HEK293 (cell line): ENCODE measurements at regions not wholly inside any gene's neighbourhood (a gene's known extent, or its start where the extent isn't known, plus 50 kb on each side); places are given as distances from the start of the nearest gene placed in this dataset.

ENCODE experiments used
- CTCF ChIA-PET: fragments of 350-600 bp; formaldehyde crosslinking; extraction: SDS; loops from one replicate; lab custom pipeline; 2021; ENCODE audit warnings: antibody characterized with exemption; lab: Yijun Ruan, JAX
- POLR2A ChIA-PET: fragments of 300-600 bp; formaldehyde crosslinking; extraction: SDS; loops from one replicate; lab custom pipeline; 2020; ENCODE audit warnings: antibody characterized with exemption, inconsistent platforms; lab: Yijun Ruan, JAX
- H3K27ac ChIP-seq: fragments of 200-500 bp; sonication (Bioruptor generic); 2 replicates; pipeline ENCODE4 v1.5.1; 2014; ENCODE audit warnings: low read depth, low read length, control low read depth, inconsistent platforms; ENCODE audit errors: extremely low read depth
- H3K36me3 ChIP-seq, 2 experiments: fragments of 200-500 bp in 1 of 2; sonication (Bioruptor generic) in 1 of 2; 1 replicate in 1 of 2; 2 replicates in 1 of 2; pipeline ENCODE4 v1.5.1; 2014 to 2017; ENCODE audit warnings: inconsistent platforms in 2 of 2, low read length in 2 of 2; ENCODE audit not compliant: control insufficient read depth in 2 of 2, insufficient read depth in 1 of 2
- H3K4me1 ChIP-seq: fragments of 200-500 bp; sonication (Bioruptor generic); 2 replicates; pipeline ENCODE4 v1.5.1; 2014; ENCODE audit warnings: mild to moderate bottlenecking, low read length, inconsistent platforms; ENCODE audit not compliant: control insufficient read depth, insufficient read depth
- H3K4me3 ChIP-seq: 2 replicates; pipeline ENCODE4 v1.5.1; 2011; ENCODE audit warnings: low read depth, mild to moderate bottlenecking, control low read depth, low read length, moderate library complexity
- H3K9me3 ChIP-seq: fragments of 200-500 bp; sonication (Bioruptor generic); 2 replicates; pipeline ENCODE4 v1.5.1; 2014; ENCODE audit warnings: low read depth, low read length, inconsistent platforms; ENCODE audit not compliant: control insufficient read depth, insufficient read depth
- BCL11B ChIP-seq: fragments of 450-650 bp; formaldehyde crosslinking; IDR thresholded peaks from 2 replicates; pipeline ENCODE4 v1.5.1; 2016; ENCODE audit warnings: low read depth, missing biosample characterization, missing genetic modification characterization
- CTCF ChIP-seq: fragments of 450-650 bp; formaldehyde crosslinking; IDR thresholded peaks from 2 replicates; pipeline ENCODE4 v1.5.1; 2016; ENCODE audit warnings: missing biosample characterization, missing genetic modification characterization
- HOXA7 ChIP-seq: sonication (generic); formaldehyde crosslinking; IDR thresholded peaks from 2 replicates; pipeline ENCODE4 v1.8.1; 2022; ENCODE audit warnings: missing genetic modification reagents, borderline replicate concordance
- HOXD13 ChIP-seq: sonication (generic); formaldehyde crosslinking; IDR thresholded peaks from 2 replicates; pipeline ENCODE4 v1.8.0; 2022; ENCODE audit warnings: missing genetic modification reagents, borderline replicate concordance
- KLF8 ChIP-seq: fragments of 450-650 bp; formaldehyde crosslinking; IDR thresholded peaks from 2 replicates; pipeline ENCODE4 v1.5.1; 2016; ENCODE audit warnings: missing biosample characterization, missing genetic modification characterization
- PRDM4 ChIP-seq: fragments of 450-650 bp; formaldehyde crosslinking; IDR thresholded peaks from 2 replicates; pipeline ENCODE4 v1.5.1; 2017; ENCODE audit warnings: missing biosample characterization, missing genetic modification characterization
- SCRT1 ChIP-seq: fragments of 450-650 bp; formaldehyde crosslinking; IDR thresholded peaks from 2 replicates; pipeline ENCODE4 v1.5.1; 2016; ENCODE audit warnings: missing biosample characterization, missing genetic modification characterization, borderline replicate concordance
- TRIM28 ChIP-seq: IDR thresholded peaks from 2 replicates; pipeline ENCODE4 v1.6.1; 2011; ENCODE audit warnings: low read length, control low read depth, borderline replicate concordance
- ZFP41 ChIP-seq: fragments of 450-650 bp; formaldehyde crosslinking; IDR thresholded peaks from 2 replicates; pipeline ENCODE4 v1.5.1; 2016; ENCODE audit warnings: missing biosample characterization, missing genetic modification characterization, borderline replicate concordance
- ZNF112 ChIP-seq: fragments of 450-650 bp; formaldehyde crosslinking; IDR thresholded peaks from 2 replicates; pipeline ENCODE4 v1.5.0; 2017; ENCODE audit warnings: missing biosample characterization, missing genetic modification characterization
- ZNF138 ChIP-seq: fragments of 450-650 bp; formaldehyde crosslinking; IDR thresholded peaks from 2 replicates; pipeline ENCODE4 v1.5.1; 2016; ENCODE audit warnings: missing biosample characterization, missing genetic modification characterization, borderline replicate concordance
- ZNF148 ChIP-seq: fragments of 450-650 bp; formaldehyde crosslinking; IDR thresholded peaks from 2 replicates; pipeline ENCODE4 v1.5.0; 2017; ENCODE audit warnings: missing biosample characterization, missing genetic modification characterization, borderline replicate concordance
- ZNF221 ChIP-seq: fragments of 450-650 bp; formaldehyde crosslinking; IDR thresholded peaks from 2 replicates; pipeline ENCODE4 v1.5.1; 2017; ENCODE audit warnings: missing biosample characterization, missing genetic modification characterization, borderline replicate concordance
- ZNF24 ChIP-seq: fragments of 450-650 bp; formaldehyde crosslinking; IDR thresholded peaks from 2 replicates; pipeline ENCODE4 v1.5.1; 2016; ENCODE audit warnings: missing biosample characterization, missing genetic modification characterization
- ZNF354C ChIP-seq: fragments of 450-650 bp; formaldehyde crosslinking; IDR thresholded peaks from 2 replicates; pipeline ENCODE4 v1.5.1; 2016; ENCODE audit warnings: missing biosample characterization, missing genetic modification characterization, low read depth, borderline replicate concordance
- ZNF398 ChIP-seq: fragments of 450-650 bp; formaldehyde crosslinking; IDR thresholded peaks from 2 replicates; pipeline ENCODE4 v1.5.1; 2017; ENCODE audit warnings: missing biosample characterization, missing genetic modification characterization
- ZNF48 ChIP-seq: fragments of 450-650 bp; formaldehyde crosslinking; IDR thresholded peaks from 2 replicates; pipeline ENCODE4 v1.5.1; 2016; ENCODE audit warnings: missing biosample characterization, missing genetic modification characterization
- ZNF558 ChIP-seq: fragments of 450-650 bp; formaldehyde crosslinking; IDR thresholded peaks from 2 replicates; pipeline ENCODE4 v1.5.1; 2016; ENCODE audit warnings: missing biosample characterization, missing genetic modification characterization
- ZNF561 ChIP-seq: fragments of 450-650 bp; IDR thresholded peaks from 2 replicates; pipeline ENCODE4 v1.5.1; 2018; ENCODE audit warnings: missing biosample characterization, missing genetic modification characterization, borderline replicate concordance
- ZNF571 ChIP-seq: fragments of 450-650 bp; formaldehyde crosslinking; IDR thresholded peaks from 2 replicates; pipeline ENCODE4 v1.5.0; 2017; ENCODE audit warnings: missing biosample characterization, missing genetic modification characterization
- ZNF610 ChIP-seq: fragments of 450-650 bp; formaldehyde crosslinking; IDR thresholded peaks from 2 replicates; pipeline ENCODE4 v1.5.1; 2016; ENCODE audit warnings: missing biosample characterization, missing genetic modification characterization, borderline replicate concordance
- ZNF670 ChIP-seq: fragments of 450-650 bp; formaldehyde crosslinking; IDR thresholded peaks from 2 replicates; pipeline ENCODE4 v1.5.1; 2016; ENCODE audit warnings: missing biosample characterization, missing genetic modification characterization, low read depth
- ZNF701 ChIP-seq: fragments of 450-650 bp; formaldehyde crosslinking; IDR thresholded peaks from 2 replicates; pipeline ENCODE4 v1.5.1; 2016; ENCODE audit warnings: missing biosample characterization, missing genetic modification characterization
- ZNF776 ChIP-seq: fragments of 450-650 bp; formaldehyde crosslinking; IDR thresholded peaks from 2 replicates; pipeline ENCODE4 v1.5.0; 2017; ENCODE audit warnings: missing biosample characterization, missing genetic modification characterization, borderline replicate concordance
- ZNF777 ChIP-seq: fragments of 450-650 bp; formaldehyde crosslinking; IDR thresholded peaks from 2 replicates; pipeline ENCODE4 v1.5.1; 2017; ENCODE audit warnings: missing biosample characterization, missing genetic modification characterization, borderline replicate concordance
- ZNF791 ChIP-seq: fragments of 450-650 bp; formaldehyde crosslinking; IDR thresholded peaks from 2 replicates; pipeline ENCODE4 v1.5.1; 2016; ENCODE audit warnings: missing biosample characterization, missing genetic modification characterization
- ZNF830 ChIP-seq: fragments of 450-650 bp; IDR thresholded peaks from 2 replicates; pipeline ENCODE4 v1.5.0; 2018; ENCODE audit warnings: missing biosample characterization, missing genetic modification characterization, low read depth, mild to moderate bottlenecking, moderate library complexity
- TF ChIP-seq, protein P1 (sequence below): fragments of 450-650 bp; formaldehyde crosslinking; IDR thresholded peaks from 2 replicates; pipeline ENCODE4 v1.5.1; 2017; ENCODE audit warnings: missing biosample characterization, missing genetic modification characterization

DNA sequence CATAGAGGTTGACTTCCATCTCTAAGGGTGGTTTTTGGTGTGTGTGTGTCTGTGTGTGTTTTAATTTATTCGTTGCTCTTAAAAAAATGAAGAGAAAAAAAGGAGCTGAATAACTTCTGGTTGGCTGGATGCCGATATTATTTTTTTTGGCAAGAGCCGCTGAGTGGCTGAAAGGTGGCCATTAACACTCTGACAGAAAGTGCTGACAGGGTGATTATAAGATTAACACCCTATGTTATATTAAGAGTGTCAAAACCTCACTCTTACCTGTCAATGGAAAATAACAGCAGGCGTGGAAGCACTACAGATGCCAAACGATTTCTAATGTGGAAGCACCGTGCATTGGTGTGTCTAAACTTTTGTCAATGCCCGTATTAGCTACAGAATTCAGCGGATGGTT, 622.5 kb downstream of the ANKRD50 start:
- TF ChIP-seq ZNF112 (tag by site-specific recombination) (no peak), ZNF48 (tag by site-specific recombination) (no peak), TRIM28 (no peak), CTCF (no peak), ZNF561 (tag by site-specific recombination) (no peak), ZNF701 (no peak), ZNF24 (tag by site-specific recombination) (no peak), HOXD13 (CRISPR knock-in tag) (no peak), ZNF571 (tag by site-specific recombination) (no peak), ZNF398 (tag by site-specific recombination) (no peak), ZNF776 (tag by site-specific recombination) (no peak), SCRT1 (tag by site-specific recombination) (no peak), ZNF221 (tag by site-specific recombination) (no peak), ZFP41 (no peak), ZNF791 (no peak), ZNF138 (no peak), KLF8 (tag by site-specific recombination) (no peak)
- TF ChIP-seq, protein P1, sequence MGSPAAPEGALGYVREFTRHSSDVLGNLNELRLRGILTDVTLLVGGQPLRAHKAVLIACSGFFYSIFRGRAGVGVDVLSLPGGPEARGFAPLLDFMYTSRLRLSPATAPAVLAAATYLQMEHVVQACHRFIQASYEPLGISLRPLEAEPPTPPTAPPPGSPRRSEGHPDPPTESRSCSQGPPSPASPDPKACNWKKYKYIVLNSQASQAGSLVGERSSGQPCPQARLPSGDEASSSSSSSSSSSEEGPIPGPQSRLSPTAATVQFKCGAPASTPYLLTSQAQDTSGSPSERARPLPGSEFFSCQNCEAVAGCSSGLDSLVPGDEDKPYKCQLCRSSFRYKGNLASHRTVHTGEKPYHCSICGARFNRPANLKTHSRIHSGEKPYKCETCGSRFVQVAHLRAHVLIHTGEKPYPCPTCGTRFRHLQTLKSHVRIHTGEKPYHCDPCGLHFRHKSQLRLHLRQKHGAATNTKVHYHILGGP (tag by site-specific recombination): no peak
- no peaks in the 10 kb centered on the region for H3K9me3 ChIP-seq
- no peak overlapping the region for H3K27ac ChIP-seq
- no peaks in the 10 kb centered on the region for H3K4me1 ChIP-seq
- no peak overlapping the region for H3K4me3 ChIP-seq
- no peaks in the 10 kb centered on the region for H3K36me3 ChIP-seq
- POLR2A ChIA-PET: no interaction called here
- CTCF ChIA-PET: no interaction called here

DNA sequence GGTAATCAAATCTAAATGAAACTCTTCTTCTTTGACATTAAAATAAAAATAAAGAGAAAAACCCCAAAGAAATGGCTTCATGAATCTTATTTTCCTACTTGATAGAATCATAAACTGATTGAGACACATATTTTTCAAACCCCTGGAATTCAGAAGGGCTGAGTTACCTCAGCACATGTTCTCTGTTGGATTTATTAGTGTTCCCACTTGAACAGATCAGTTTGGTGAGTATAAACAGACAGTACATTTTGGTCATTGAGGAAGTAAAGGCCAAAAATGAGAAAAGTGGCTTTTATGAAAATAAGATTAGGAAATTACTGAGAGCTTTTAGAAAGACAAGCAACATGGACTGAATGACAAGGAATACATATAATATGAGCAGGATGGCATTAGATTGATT, 620.4 kb downstream of the ANKRD50 start:
- H3K9me3 ChIP-seq: no peaks in the 10 kb centered on the region
- H3K4me3 ChIP-seq: no peak overlapping the region
- ChIA-PET POLR2A (no interaction called here), CTCF (no interaction called here)
- no peak overlapping the region for H3K27ac ChIP-seq
- H3K4me1 ChIP-seq: no peaks in the 10 kb centered on the region
- no peaks in the 10 kb centered on the region for H3K36me3 ChIP-seq
- no peak for TF ChIP-seq BCL11B
- no peak for TF ChIP-seq ZNF354C
- TF ChIP-seq ZNF791: no peak
- TF ChIP-seq ZNF558: no peak
- no peak for TF ChIP-seq HOXA7
- no peak for TF ChIP-seq ZNF148 (tag by site-specific recombination)
- TF ChIP-seq ZNF777: no peak
- no peak for TF ChIP-seq PRDM4
- TF ChIP-seq ZNF670 (tag by site-specific recombination): no peak
- no peak for TF ChIP-seq ZNF830 (tag by site-specific recombination)
- no peak for TF ChIP-seq ZNF610 (tag by site-specific recombination)
